HG02852 (cell line): ENCODE measurements at regions not wholly inside any gene's neighbourhood (a gene's known extent, or its start where the extent isn't known, plus 50 kb on each side); places are given as distances from the start of the nearest gene placed in this dataset.
A peak's percentile ranks its signal among the peaks of the same experiment; 100 is the strongest.

ENCODE experiments used
- ATAC-seq: cut with Tn5 transposase; IDR thresholded peaks from one replicate; pipeline ENCODE4 v1.9.1; 2021; ENCODE audit warnings: mild to moderate bottlenecking, moderate library complexity; ENCODE audit not compliant: unreplicated experiment

- no peak for ATAC-seq
These were observed 50.5 kb upstream of the ADGRG2 start for GRCh38 chrX:19172741-19173140.

GRCh38 chrX:19174401-19175025, 52.2 kb upstream of the ADGRG2 start:
- ATAC-seq: no peak

GRCh38 chrX:19176901-19177630, 54.8 kb upstream of the ADGRG2 start:
- no peak for ATAC-seq

GRCh38 chrX:19177721-19178120, 55.5 kb upstream of the ADGRG2 start:
- no peak for ATAC-seq

GRCh38 chrX:19178402-19178801, 56.1 kb upstream of the ADGRG2 start:
- no peak for ATAC-seq

- ATAC-seq: no peak
These were observed 57.1 kb upstream of the ADGRG2 start for GRCh38 chrX:19179389-19179788.

- ATAC-seq: no peak
These were observed 59.1 kb upstream of the ADGRG2 start for GRCh38 chrX:19181345-19181744.

- no peak for ATAC-seq
These were observed 60.5 kb upstream of the ADGRG2 start for GRCh38 chrX:19182785-19183184.

- ATAC-seq: no peak
These were observed 61.7 kb upstream of the ADGRG2 start for GRCh38 chrX:19183761-19184477.

- no peak for ATAC-seq
These were observed 66.3 kb upstream of the ADGRG2 start for GRCh38 chrX:19188566-19188965.

- no peak for ATAC-seq
These were observed 68.6 kb upstream of the ADGRG2 start for GRCh38 chrX:19190902-19191301.

- no peak for ATAC-seq
These were observed 71.3 kb upstream of the ADGRG2 start for GRCh38 chrX:19193565-19193964.

- peak; percentile 53 for ATAC-seq
These were observed 72.3 kb upstream of the ADGRG2 start for GRCh38 chrX:19194285-19195242.

GRCh38 chrX:19195243-19195610, 73.0 kb upstream of the ADGRG2 start:
- peak; percentile 43 for ATAC-seq

GRCh38 chrX:19198473-19198872, 76.2 kb upstream of the ADGRG2 start:
- no peak for ATAC-seq

- ATAC-seq: no peak
These were observed 79.9 kb upstream of the ADGRG2 start for GRCh38 chrX:19202171-19202570.

GRCh38 chrX:19204636-19205035, 82.4 kb upstream of the ADGRG2 start:
- ATAC-seq: no peak

- ATAC-seq: no peak
These were observed 89.8 kb upstream of the ADGRG2 start for GRCh38 chrX:19212037-19212436.

GRCh38 chrX:19213610-19214152, 91.4 kb upstream of the ADGRG2 start:
- ATAC-seq: no peak

GRCh38 chrX:19214311-19214710, 92.0 kb upstream of the ADGRG2 start:
- ATAC-seq: no peak

GRCh38 chrX:19225909-19226308, 103.6 kb upstream of the ADGRG2 start:
- no peak for ATAC-seq
